GM19468 (cell line): ENCODE measurements at regions not wholly inside any gene's neighbourhood (a gene's known extent, or its start where the extent isn't known, plus 50 kb on each side); places are given as distances from the start of the nearest gene placed in this dataset.
"Not testable (repeated sequence)": the region's sequence is repeated elsewhere in the genome, so short reads cannot be mapped to it uniquely, and the experiment has no call there.

Experiments used
- ATAC-seq: cut with Tn5 transposase; IDR thresholded peaks from one replicate; pipeline ENCODE4 v1.9.1; 2021; ENCODE audit warnings: mild to moderate bottlenecking, moderate library complexity, moderate number of reproducible peaks; ENCODE audit not compliant: unreplicated experiment; ENCODE audit errors: extremely low read depth

GRCh38 chr6:112906726-112907125, 559.6 kb downstream of the RFPL4B start:
- no peak for ATAC-seq

- ATAC-seq: no peak
Observed at GRCh38 chr6:112909781-112910180, 562.7 kb downstream of the RFPL4B start.

- ATAC-seq: no peak
Observed at GRCh38 chr6:112910256-112910655, 563.1 kb downstream of the RFPL4B start.

GRCh38 chr6:112911959-112912358, 564.8 kb downstream of the RFPL4B start:
- no peak for ATAC-seq

- ATAC-seq: no peak
Observed at GRCh38 chr6:112912416-112913101, 565.4 kb downstream of the RFPL4B start.

- not testable (repeated sequence) for ATAC-seq
Observed at GRCh38 chr6:112919744-112920143, 572.6 kb downstream of the RFPL4B start.

- ATAC-seq: no peak
Observed at GRCh38 chr6:112920994-112921393, 573.9 kb downstream of the RFPL4B start.

GRCh38 chr6:112923940-112924587, 576.9 kb downstream of the RFPL4B start:
- no peak for ATAC-seq

- no peak for ATAC-seq
Observed at GRCh38 chr6:112925702-112926101, 578.6 kb downstream of the RFPL4B start.

- ATAC-seq: no peak
Observed at GRCh38 chr6:112927641-112928320, 580.7 kb downstream of the RFPL4B start.

GRCh38 chr6:112929641-112930040, 582.5 kb downstream of the RFPL4B start:
- ATAC-seq: no peak

- ATAC-seq: no peak
Observed at GRCh38 chr6:112931832-112932231, 584.7 kb downstream of the RFPL4B start.

GRCh38 chr6:112933947-112934346, 586.8 kb downstream of the RFPL4B start:
- ATAC-seq: no peak

GRCh38 chr6:112934433-112935327, 587.5 kb downstream of the RFPL4B start:
- no peak for ATAC-seq

GRCh38 chr6:112935402-112936078, 588.4 kb downstream of the RFPL4B start:
- no peak for ATAC-seq

GRCh38 chr6:112936079-112936472, 588.9 kb downstream of the RFPL4B start:
- no peak for ATAC-seq

GRCh38 chr6:112936504-112936903, 589.4 kb downstream of the RFPL4B start:
- ATAC-seq: no peak

- not testable (repeated sequence) for ATAC-seq
Observed at GRCh38 chr6:112937690-112938089, 590.6 kb downstream of the RFPL4B start.

- ATAC-seq: no peak
Observed at GRCh38 chr6:112938650-112939049, 591.5 kb downstream of the RFPL4B start.

- ATAC-seq: no peak
Observed at GRCh38 chr6:112939563-112939962, 592.4 kb downstream of the RFPL4B start.
